ENCODE measurements at regions not wholly inside any gene's neighbourhood (a gene's known extent, or its start where the extent isn't known, plus 50 kb on each side); places are given as distances from the start of the nearest gene placed in this dataset.
"Not testable (repeated sequence)": the region's sequence is repeated elsewhere in the genome, so short reads cannot be mapped to it uniquely, and the experiment has no call there.

GRCh38 chr5:154542581-154542980 lies 64.6 kb upstream of the HAND1 start:
- Mint-ChIP-seq H3K4me3 (no peak overlapping the region), H3K36me3 (no peaks in the 10 kb centered on the region), H3K27ac (no peak overlapping the region), H3K9me3 (no peaks in the 10 kb centered on the region), H3K4me1 (no peaks in the 10 kb centered on the region), H3K27me3 (peaks cover 9% of the 10 kb centered on the region)

- Mint-ChIP-seq H3K9me3 (no peaks in the 10 kb centered on the region), H3K27me3 (peaks cover 7% of the 10 kb centered on the region), H3K27ac (no peak overlapping the region), H3K4me3 (peak overlapping the region in 1 of 4 donors; percentile 4), H3K4me1 (no peaks in the 10 kb centered on the region), H3K36me3 (no peaks in the 10 kb centered on the region)
Observed at GRCh38 chr5:154542000-154542399, 64.0 kb upstream of the HAND1 start.

GRCh38 chr5:154541553-154541952 lies 63.5 kb upstream of the HAND1 start:
- H3K27me3 Mint-ChIP-seq, result peaks cover 6% of the 10 kb centered on the region
- H3K4me1 Mint-ChIP-seq, result no peaks in the 10 kb centered on the region
- H3K4me3 Mint-ChIP-seq, result peak overlapping the region in 1 of 4 donors; percentile 4
- peak overlapping the region in 1 of 3 donors; percentile 20 for H3K27ac Mint-ChIP-seq
- H3K36me3 Mint-ChIP-seq, result no peaks in the 10 kb centered on the region
- no peaks in the 10 kb centered on the region for H3K9me3 Mint-ChIP-seq

GRCh38 chr5:154540600-154540999 lies 62.6 kb upstream of the HAND1 start:
- Mint-ChIP-seq H3K4me1 (no peaks in the 10 kb centered on the region), H3K27ac (no peak overlapping the region), H3K4me3 (no peak overlapping the region), H3K9me3 (no peaks in the 10 kb centered on the region), H3K36me3 (no peaks in the 10 kb centered on the region), H3K27me3 (peaks cover 6% of the 10 kb centered on the region)

GRCh38 chr5:154538492-154538891 lies 60.5 kb upstream of the HAND1 start:
- no peaks in the 10 kb centered on the region for H3K36me3 Mint-ChIP-seq
- no peak overlapping the region for H3K4me3 Mint-ChIP-seq
- no peak overlapping the region for H3K27ac Mint-ChIP-seq
- peaks cover 0 to 2% (median 0%) of the 10 kb centered on the region in 3 donors for H3K9me3 Mint-ChIP-seq
- peaks cover 0 to 2% (median 0%) of the 10 kb centered on the region in 3 donors for H3K4me1 Mint-ChIP-seq
- H3K27me3 Mint-ChIP-seq, result peaks cover 6% of the 10 kb centered on the region

- H3K27me3 Mint-ChIP-seq, result peaks cover 13% of the 10 kb centered on the region
- not testable (repeated sequence) for H3K27ac Mint-ChIP-seq, H3K4me1 Mint-ChIP-seq, H3K9me3 Mint-ChIP-seq, H3K36me3 Mint-ChIP-seq, H3K4me3 Mint-ChIP-seq
Observed at GRCh38 chr5:154536439-154536838, 58.4 kb upstream of the HAND1 start.

GRCh38 chr5:154535535-154535934 lies 57.5 kb upstream of the HAND1 start:
- peaks cover 13% of the 10 kb centered on the region for H3K27me3 Mint-ChIP-seq
- no peak overlapping the region for H3K4me3 Mint-ChIP-seq
- no peak overlapping the region for H3K27ac Mint-ChIP-seq
- no peaks in the 10 kb centered on the region for H3K36me3 Mint-ChIP-seq
- peaks cover 0 to 2% (median 0%) of the 10 kb centered on the region in 3 donors for H3K4me1 Mint-ChIP-seq
- H3K9me3 Mint-ChIP-seq, result peaks cover 2 to 5% (median 3%) of the 10 kb centered on the region in 3 donors

- H3K36me3 Mint-ChIP-seq, result no peaks in the 10 kb centered on the region
- peaks cover 2 to 5% (median 3%) of the 10 kb centered on the region in 3 donors for H3K9me3 Mint-ChIP-seq
- peaks cover 0 to 2% (median 0%) of the 10 kb centered on the region in 3 donors for H3K4me1 Mint-ChIP-seq
- H3K27ac Mint-ChIP-seq, result no peak overlapping the region
- H3K4me3 Mint-ChIP-seq, result no peak overlapping the region
- H3K27me3 Mint-ChIP-seq, result peaks cover 15% of the 10 kb centered on the region
Observed at GRCh38 chr5:154534457-154535050, 56.5 kb upstream of the HAND1 start.

- no peak overlapping the region for H3K27ac Mint-ChIP-seq
- peaks cover 3 to 4% (median 3%) of the 10 kb centered on the region in 3 donors for H3K9me3 Mint-ChIP-seq
- H3K4me3 Mint-ChIP-seq, result no peak overlapping the region
- H3K36me3 Mint-ChIP-seq, result no peaks in the 10 kb centered on the region
- peaks cover 0 to 2% (median 0%) of the 10 kb centered on the region in 3 donors for H3K4me1 Mint-ChIP-seq
- H3K27me3 Mint-ChIP-seq, result peaks cover 10% of the 10 kb centered on the region
Observed at GRCh38 chr5:154529282-154529681, 51.3 kb upstream of the HAND1 start.

GRCh38 chr5:154528005-154528594 lies 50.1 kb upstream of the HAND1 start:
- Mint-ChIP-seq H3K27ac (no peak overlapping the region), H3K36me3 (no peaks in the 10 kb centered on the region), H3K4me1 (peaks cover 0 to 2% (median 0%) of the 10 kb centered on the region in 3 donors)

More at GRCh38 chr5:154528005-154528594, 50.1 kb upstream of the HAND1 start:
- Mint-ChIP-seq H3K4me3 (no peak overlapping the region), H3K27me3 (peaks cover 10% of the 10 kb centered on the region), H3K9me3 (peaks cover 3% of the 10 kb centered on the region in 3 donors)

All from IgD-negative memory B cell (primary cell).